ENCODE measurements at regions not wholly inside any gene's neighbourhood (a gene's known extent, or its start where the extent isn't known, plus 50 kb on each side); places are given as distances from the start of the nearest gene placed in this dataset.

DNA sequence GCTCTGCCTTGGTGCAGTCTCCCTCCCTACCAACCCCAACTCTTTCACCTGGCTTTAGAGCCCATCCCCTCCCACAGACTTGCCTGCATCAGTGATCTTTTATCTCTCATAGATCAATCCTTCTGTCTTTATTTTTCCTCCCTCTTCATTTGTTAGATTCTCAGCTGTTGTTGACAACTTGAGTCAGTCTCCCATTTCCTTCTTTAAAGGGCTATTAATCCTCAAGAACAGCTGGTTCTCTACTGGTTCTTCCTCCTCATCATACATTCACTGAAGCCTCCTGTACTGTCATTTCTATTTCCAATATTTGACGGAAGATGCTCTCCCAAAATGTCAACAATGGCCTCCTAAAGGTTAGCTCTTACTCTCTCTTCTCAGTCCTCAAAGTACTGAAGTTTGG lies 408.2 kb downstream of the TBC1D4 start:
- no peak for DNase-seq
- intact Hi-C loops (cut with DNase I): no loop called here

DNA sequence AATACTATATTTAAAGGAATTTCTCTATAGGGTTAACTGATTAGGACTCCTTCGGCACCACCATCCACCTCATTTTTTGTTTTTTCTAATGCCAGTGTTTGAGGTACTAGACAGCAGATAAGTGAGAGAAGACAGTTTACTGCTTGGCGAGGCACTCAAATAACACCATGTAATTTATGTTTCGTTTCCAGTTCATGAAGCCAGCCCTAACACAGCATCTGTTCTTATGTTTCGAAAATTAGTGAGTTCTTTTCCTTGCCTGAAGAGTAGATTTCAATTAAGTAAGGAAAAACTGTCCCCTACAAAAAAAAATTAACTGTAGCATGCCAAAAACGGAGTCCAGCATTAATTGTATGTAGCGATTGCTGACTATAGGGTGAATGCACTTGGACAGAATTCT lies 409.1 kb downstream of the TBC1D4 start:
- intact Hi-C loops (cut with DNase I): no loop called here

DNA sequence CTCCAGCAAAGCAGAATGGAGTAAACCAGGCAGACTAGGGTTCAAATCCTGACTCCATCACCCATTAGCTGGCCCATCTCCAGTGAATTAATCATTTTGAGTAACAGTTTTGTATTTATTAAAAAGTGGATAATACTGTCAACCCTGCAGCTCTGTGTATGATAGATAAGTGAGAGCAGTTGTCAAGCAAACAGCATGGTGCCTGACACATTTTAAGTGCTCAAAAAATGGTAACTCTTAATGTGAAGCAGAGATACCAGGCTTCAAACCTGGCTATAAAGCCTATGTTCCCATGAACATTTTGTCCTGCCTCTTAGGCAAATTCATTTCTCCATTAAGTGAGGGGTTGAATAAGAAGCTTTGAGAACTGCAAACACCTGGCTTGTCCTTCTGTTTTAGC lies 409.6 kb downstream of the TBC1D4 start:
- intact Hi-C loops (cut with DNase I): no loop called here
- DNase-seq: no peak

More for the DNA sequence above, 409.1 kb downstream of the TBC1D4 start:
- DNase-seq: no peak

DNA sequence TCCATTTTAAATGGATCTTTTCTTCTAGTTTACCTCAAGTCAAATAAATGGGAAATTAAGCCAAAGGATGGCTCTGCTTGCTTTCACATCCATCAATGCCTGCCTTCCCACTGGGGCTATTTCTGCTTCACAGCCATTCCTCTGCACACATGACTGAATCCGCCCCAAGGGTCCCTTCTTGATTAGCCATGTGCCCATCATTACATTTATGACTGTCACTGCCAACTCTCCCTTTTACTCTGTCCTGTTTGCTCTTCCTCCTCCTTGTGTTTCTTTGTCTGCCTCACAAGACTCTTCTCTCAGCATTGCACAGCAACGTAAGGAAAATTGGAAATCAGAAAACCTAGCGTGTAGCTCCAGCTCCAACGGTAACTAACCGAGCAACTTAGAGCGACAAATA lies 410.2 kb downstream of the TBC1D4 start:
- DNase-seq: no peak
- intact Hi-C loops (cut with DNase I): no loop called here

DNA sequence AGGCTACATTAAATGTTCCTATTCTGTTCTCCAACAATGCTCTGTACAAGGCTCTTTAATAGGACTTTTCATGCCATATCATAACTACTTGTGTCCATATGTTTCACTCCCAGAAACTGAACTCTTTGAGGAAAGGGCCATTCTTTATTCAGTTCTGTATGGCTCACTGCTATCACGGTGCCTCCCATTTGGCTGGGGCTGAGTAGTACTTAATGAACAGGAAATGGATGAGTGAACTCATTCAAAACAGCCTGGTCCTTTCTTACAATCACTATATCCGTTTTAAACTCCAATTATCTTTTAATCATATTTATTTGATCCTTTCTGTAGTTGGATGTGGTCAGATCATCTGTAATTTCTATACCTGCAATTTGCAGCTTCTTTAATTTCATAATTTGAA lies 410.6 kb downstream of the TBC1D4 start:
- intact Hi-C loops (cut with DNase I): no loop called here
- DNase-seq: no peak

DNA sequence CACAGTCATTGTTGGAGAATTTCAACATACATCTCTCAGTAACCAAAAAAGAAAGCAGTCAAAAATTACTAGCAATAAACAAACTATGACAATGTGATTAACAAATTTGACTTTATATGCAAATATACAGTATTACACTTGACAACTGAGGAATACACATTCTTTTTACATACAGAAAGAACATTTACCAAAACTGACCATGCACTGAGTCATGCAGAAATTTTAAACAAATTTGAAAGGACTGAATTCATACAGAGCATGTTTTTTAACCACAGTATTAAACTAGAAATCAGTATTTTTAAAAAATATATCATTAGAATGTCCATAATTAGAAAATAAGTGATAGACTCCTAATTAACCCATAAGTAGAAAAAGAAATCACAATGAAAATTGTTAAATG lies 420.1 kb downstream of the TBC1D4 start:
- intact Hi-C loops (cut with DNase I): no loop called here
- DNase-seq: no peak

DNA sequence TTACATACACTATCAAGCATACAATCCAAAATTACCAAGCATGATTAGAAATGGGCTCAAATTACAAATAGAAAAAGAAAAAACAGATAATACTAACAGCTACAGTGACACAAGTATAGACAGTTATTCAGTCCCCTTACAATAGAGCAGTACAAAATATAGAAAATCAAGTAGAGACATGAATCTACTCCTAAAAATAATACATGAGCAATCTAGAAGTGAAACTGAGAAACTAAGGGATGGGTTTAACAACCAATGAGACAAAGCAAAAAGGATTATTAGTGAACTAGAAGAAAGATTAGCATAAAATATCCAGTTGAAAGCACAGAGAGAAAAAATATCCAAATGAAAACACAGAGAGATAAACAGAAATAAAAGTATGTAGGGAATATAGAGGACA lies 426.7 kb downstream of the TBC1D4 start:
- no peak for DNase-seq
- intact Hi-C loops (cut with DNase I): no loop called here

DNA sequence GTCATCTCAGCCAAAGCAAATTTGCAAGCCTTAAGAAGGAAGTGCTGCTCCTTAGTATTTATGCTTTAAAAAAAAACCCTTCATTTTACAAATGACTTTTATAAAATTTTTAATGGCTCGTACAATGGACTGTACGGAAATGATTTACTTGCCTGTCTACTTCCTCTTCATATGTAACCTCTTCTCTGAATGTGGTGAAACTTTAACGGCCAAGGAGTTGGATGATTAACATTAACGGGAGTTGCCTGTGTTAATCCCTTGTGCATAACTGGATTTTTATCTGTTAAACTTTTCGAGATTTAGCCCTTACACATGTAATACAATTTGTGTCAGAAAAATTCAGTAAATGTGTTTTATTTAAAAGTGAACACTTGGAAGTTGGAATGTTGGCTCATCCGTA lies 429.4 kb downstream of the TBC1D4 start:
- DNase-seq: no peak
- intact Hi-C loops (cut with DNase I): no loop called here

DNA sequence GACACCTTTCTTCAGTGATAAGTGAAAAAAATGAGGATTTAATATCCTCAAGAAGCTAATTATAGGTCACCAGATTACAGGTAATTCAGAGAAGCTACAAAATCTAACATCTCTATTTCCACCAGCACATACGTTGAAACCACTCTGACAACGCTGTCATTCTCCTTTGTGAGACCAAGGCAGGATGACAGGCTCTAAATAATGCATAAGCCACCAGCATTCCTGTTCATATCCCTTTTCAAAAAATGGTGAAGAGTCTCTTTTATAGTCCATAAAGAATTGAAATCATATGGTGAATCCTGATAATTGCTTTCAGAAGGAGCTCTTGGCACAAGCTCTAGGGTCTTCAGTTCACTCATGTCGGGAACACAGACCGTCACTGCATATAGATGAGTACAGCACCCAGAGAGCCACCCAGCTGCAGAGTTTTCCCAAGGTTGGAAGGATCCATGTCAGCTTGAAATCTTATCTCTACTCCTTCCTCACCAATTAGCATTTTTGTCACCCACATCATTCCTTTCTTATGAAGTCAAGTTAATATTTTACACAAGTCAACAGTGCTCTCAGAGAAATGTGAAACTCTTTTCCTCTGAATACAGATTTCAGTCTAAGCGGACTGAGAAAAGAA lies 431.4 kb downstream of the TBC1D4 start:
- intact Hi-C loops (cut with DNase I): no loop called here
- DNase-seq: no peak

DNA sequence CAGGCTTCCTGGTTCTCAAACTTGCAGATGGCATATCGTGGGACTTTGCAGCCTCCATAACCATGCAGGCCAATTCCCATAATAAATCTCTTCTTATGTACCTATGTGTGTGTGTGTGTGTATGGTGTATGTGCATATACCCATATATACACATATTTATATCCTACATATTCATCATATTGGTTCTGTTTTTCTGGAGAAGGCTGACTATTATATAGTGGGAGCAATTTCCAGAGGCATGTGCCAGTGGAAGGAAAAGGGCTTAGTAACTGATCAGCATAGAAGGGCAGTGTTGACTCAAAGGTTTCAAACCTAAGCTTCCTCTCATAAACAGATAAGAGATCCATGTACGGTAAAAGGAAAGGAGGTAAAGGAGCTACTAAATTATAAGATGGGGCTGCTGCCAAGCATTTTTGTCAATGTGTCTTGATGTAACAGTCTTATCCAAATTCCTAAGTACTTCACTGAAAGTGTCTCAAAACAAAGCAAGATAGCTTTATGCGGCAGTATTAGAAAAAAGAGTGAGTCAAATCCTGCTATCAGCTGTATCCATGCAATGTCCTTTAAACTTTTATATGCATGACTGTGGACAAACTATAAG lies 432.1 kb downstream of the TBC1D4 start:
- no peak for DNase-seq
- intact Hi-C loops (cut with DNase I): no loop called here

DNA sequence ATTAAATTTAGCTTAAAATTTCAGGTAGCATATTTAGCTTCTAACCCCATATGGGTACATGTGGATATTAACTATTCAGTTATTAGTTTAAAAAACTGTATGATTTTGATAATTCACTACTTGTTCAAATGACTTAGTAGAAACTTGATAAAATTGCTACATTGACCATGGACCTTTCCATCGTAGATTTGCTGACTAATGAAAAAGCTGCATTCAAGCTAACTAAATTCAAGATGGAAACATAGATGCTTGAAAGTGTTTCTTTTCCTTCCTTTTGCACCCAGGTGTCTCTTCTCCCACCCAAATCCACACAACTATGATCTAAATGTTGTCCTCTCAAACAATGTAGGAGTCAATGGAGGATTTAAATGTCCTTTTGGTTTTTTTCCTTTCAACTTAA lies 439.2 kb downstream of the TBC1D4 start:
- DNase-seq: no peak
- intact Hi-C loops (cut with DNase I): no loop called here

DNA sequence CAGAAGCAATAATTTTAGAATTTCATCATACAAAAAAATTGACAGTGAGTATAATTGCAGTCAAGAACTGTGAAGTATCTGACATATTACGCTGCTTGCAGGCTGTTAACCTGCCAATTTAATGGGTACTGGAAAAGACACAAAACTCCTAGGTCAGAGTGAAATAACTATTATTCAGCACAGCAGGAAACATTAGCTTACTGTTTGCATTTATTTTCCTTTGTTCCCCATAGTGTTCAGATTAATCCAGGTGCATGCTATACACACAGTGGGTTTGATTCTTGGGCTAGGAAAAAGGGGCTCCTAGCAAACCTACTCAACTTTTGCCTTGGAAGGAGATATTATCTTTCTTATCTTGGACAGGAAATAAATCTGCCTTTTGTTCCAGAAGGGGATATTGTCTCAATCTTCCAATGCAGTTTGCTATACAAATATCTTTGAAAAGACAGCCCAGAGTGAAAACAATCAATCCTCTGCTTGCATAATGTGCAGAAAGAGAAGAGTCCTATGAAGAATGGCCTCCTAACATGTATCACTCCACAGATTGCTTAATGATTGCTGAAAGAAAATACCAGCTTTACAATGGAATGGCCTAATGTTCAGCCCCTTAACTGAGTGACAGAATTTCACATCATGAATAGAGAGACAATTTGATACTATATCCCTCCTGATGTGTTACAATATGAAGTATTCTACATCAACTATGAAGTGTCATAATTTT lies 443.4 kb downstream of the TBC1D4 start:
- intact Hi-C loops (cut with DNase I): no loop called here
- no peak for DNase-seq

DNA sequence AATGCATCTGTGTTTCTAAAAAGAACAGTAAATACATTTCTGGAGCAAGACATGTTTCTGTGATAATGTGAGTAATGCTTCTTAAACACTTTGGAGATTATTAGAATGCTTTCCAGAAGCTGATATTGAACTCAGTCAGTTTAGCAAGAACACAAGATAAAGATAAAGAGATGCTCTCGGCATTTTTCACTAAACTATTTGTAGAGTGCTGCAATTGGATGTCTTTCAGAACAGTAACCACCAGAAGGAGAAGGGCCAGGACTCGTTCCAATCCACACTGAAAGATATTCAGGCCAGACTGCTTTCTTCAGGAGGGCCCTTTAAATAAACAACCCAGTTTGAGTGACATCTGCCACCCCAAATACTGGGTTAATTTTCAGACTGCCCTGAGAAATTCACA lies 456.0 kb downstream of the TBC1D4 start:
- DNase-seq: no peak
- intact Hi-C loops (cut with DNase I): no loop called here

DNA sequence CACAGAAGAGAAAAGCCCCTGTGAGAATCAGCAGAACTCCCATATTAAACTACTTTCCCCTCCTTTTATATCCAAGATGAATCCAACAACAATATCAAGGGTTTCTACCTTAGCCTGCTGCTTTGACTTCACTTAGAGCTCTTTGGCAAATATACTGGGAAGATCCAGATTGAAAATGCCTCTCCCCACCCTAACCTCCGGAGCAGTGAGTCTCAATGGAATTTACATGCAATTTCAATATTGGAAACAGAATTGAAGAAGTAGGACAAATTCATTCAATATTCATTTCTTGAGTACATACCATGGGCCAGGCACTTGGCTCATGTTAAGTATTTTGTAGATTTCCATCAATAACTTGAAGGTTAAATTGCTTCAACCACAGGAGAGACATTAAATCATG lies 457.4 kb downstream of the TBC1D4 start:
- no peak for DNase-seq
- intact Hi-C loops (cut with DNase I): no loop called here

DNA sequence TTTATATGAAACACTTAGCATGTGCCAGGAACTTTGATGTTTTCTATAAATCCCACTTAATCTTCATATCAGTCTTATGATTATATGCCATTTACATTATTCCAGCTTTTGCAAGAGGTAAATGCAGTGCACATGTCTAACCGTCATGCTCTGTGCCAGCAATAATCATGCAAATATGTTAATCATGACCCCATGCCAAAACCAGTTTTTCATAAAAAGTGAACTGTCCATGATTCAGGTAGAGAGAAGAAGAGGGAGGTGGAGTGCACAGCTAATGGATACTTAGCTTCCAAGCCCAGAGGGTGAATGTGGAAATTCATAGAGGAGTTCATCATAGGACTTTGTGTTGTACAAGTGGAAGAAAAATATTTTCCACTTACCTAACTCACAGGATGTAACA lies 458.4 kb downstream of the TBC1D4 start:
- intact Hi-C loops (cut with DNase I): no loop called here
- no peak for DNase-seq

DNA sequence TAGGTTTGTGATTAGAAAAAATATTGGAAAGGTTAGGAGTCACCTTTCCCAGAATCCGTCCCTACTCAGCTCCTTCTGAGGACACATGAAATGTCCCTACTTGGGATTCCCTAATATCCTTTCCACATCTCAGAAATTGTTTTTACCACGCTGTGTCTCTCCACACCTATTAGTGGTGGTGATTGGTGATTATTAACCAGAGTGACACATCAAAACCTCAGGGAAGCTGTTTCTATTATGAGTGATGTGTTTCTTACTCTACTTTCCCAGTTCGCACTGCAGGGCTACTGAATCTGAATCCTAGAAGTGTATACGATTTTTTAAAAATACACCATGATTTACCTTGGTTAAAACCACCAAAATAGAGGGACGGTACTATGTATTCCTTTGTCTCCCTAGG lies 460.8 kb downstream of the TBC1D4 start:
- DNase-seq: no peak
- intact Hi-C loops (cut with DNase I): no loop called here

DNA sequence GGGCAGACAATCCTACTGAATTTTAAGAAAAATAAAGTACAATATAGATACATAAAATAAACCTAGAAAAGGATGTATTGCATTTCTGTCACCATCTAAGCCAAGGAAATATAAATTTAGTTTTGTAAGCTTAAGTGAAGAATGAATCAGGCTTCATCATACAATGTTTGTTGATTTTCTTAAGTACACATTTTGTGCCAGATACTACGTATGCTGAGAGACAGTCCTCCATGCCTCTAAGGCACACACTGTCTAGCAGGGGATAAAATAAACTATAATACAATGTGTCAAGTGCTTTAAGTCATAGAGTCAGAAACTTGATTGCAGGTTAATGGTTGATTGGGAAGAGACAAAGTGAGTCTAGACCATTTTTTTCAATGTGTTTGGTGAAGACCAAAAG lies 465.7 kb downstream of the TBC1D4 start:
- intact Hi-C loops (cut with DNase I): no loop called here
- DNase-seq: no peak

DNA sequence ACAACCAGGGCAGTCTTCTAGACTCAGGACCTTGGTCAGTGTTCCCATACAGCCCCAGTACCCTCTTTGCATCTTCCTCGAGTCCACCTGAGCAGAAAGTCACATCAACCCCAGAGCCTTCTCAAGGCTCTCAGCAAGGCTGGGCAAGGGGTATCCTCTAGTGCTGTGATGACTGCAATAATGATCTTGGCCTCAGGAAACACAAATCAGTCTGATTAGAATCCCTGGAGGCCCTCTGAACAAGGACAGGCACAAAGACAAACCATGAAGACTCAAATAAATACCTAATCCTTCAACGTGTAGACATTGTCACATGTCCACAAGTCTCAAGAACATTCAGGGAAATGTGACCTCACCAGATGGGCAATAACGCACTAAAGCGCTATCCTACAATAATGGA lies 468.2 kb downstream of the TBC1D4 start:
- intact Hi-C loops (cut with DNase I): no loop called here
- no peak for DNase-seq

DNA sequence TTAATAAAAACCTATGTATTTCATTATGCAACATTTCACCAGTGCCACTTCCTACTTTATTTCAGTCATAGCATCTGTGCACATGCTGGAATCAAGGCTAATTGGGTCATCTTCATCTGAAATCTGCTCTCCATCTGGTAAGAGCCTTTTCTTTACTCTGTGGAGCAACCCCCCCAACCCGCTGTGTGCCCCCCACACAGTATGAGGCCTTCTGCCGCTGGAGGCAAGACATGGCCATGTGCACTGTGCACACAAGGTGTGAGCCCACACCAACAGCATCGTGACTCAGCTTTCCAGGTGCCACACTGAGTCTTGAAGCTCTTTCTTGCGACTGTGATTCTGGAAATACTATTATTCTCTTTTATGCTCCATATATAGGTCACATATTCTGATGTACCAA lies 471.0 kb downstream of the TBC1D4 start:
- intact Hi-C loops (cut with DNase I): no loop called here
- no peak for DNase-seq

DNA sequence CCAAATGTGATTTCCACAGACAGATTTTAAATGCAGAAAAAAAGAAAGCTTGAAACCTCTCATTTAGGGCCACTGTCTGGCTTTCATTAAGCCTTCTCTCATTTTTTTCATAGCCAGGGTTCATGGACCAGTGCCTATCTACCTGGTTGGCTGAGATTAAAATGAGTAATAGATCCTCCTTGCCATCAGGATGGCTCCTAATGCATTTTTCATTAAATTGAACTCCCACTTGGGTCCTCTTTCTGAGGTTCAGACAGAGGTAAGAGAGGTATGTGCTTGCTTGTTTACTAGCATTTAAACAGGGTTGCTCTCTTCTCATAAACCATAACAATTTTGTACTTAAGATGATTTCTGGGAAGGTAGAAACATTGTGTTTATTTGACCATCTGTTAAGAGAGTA lies 473.0 kb downstream of the TBC1D4 start:
- intact Hi-C loops (cut with DNase I): no loop called here
- DNase-seq: no peak

DNA sequence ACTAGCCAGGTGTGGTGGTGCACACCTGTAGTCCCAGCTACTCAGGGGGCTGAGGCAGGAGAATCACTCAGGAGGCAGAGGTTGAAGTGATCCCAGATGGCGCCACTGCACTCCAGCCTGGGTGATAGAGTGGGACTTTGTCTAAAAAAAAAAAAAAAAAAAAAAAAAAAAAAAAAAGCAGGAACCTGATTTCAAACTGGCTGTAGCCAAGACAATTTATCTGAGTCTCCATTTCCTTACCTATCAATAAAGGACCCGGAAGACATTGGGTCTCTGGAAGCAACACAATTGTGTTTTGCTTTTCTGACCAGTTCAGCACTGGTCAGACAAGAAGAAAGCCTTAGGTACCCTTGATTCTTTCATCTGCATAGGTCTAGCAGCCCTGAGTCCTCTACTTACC lies 491.0 kb downstream of the TBC1D4 start:
- intact Hi-C loops (cut with DNase I): no loop called here
- no peak for DNase-seq
